ENCODE measurements at regions not wholly inside any gene's neighbourhood (a gene's known extent, or its start where the extent isn't known, plus 50 kb on each side); places are given as distances from the start of the nearest gene placed in this dataset.

GRCh38 chr20:56788671-56789610, 159.8 kb downstream of the TFAP2C start:
- ATAC-seq = no peak
- no peak for DNase-seq
- intact Hi-C loops (cut with DNase I, micrococcal nuclease) = no loop called here

GRCh38 chr20:56793916-56794315, 164.8 kb downstream of the TFAP2C start:
- intact Hi-C loops (cut with DNase I, micrococcal nuclease) = no loop called here
- ATAC-seq (no peak), DNase-seq (no peak)

GRCh38 chr20:56795492-56795891, 166.4 kb downstream of the TFAP2C start:
- ATAC-seq = no peak
- DNase-seq = no peak
- intact Hi-C loops (cut with DNase I, micrococcal nuclease) = no loop called here

- DNase-seq = no peak
- no peak for ATAC-seq
- intact Hi-C loops (cut with DNase I, micrococcal nuclease) = no loop called here
Measured at GRCh38 chr20:56796345-56796744, 167.2 kb downstream of the TFAP2C start.

DNA sequence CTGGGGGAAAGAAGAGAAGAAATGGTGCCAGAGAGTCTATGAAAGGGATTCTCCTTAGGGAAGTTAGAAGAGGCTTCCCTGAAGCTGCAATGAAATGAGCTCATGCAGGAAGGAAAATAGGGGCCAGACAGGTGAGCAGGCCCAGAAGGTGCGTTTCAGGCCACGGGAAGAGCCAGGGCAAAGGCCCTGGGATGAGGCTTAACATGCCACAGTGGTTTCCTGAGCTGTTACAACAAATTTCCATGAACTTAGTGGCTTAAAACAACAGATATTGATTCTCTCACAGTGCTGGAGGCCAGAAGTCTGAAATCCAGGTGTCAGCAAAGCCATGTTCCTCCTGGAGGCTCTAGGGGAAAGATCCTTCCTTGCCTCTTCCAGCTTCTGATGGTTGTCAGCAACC, 167.9 kb downstream of the TFAP2C start:
- no peak for ATAC-seq
- intact Hi-C loops (cut with DNase I, micrococcal nuclease) = no loop called here
- no peak for DNase-seq

- DNase-seq (no peak), ATAC-seq (no peak)
- intact Hi-C loops (cut with DNase I, micrococcal nuclease) = no loop called here
Measured at GRCh38 chr20:56798634-56799033, 169.5 kb downstream of the TFAP2C start.

GRCh38 chr20:56799187-56799586, 170.1 kb downstream of the TFAP2C start:
- ATAC-seq (no peak), DNase-seq (no peak)
- intact Hi-C loops (cut with DNase I, micrococcal nuclease) = no loop called here

DNA sequence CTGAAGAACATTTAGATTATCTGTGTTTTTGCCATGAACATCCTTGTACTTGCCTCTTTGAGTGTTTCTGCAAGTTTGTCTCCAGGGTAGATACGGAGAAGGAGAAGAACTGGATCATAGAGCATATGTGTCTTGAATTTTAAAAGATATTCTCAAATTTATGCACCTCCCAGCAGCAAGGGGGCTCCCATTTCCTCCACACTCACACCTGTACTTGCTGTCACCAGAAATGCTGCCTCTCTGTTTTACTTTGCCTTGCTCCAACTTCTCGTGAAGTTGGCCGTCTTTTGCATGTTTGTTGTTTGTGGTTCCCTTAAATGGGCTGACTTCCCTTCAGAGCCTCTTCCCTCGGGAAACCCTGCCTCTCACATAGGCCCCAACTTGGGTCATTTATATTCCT, 171.0 kb downstream of the TFAP2C start:
- ATAC-seq (no peak), DNase-seq (no peak)
- intact Hi-C loops (cut with DNase I, micrococcal nuclease) = no loop called here

DNA sequence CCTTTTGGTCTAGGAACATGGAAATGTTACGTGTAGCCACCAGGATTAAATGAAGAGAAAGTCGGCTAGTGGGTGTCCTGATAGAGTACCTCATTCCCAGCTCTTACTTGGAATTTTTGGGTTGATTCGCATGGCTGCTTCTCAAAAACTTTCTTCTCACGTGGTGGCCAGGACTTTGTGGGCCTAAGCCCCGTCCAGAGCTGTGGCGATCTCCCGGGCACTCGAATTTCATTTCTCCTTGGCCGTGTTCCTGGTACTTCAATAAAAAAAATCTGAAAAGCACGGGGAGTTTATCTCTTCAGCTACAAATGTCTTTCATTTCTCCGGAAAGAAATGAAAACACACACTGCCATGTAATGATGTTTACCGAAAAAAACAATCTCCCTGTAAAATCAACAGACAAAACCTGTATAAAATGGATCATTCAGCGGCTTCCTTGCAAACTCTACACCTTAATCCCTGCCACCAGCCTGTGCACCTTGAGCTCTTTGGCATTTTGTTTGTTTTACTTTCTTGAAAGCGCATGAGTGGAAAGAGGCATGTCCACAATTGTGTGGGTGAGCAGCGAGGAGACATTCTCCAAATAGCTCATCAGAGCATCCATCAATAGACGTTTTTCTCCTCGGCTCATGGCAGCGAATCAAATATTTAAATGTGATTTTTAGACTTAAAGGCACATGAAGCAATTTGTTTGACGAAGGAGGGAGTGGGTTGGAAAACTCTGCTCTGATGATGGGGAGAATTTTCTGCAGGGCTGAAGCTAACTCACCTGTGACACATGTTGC, 173.1 kb downstream of the TFAP2C start:
- no peak for DNase-seq
- ATAC-seq = no peak
- intact Hi-C loops (cut with DNase I, micrococcal nuclease) = no loop called here

DNA sequence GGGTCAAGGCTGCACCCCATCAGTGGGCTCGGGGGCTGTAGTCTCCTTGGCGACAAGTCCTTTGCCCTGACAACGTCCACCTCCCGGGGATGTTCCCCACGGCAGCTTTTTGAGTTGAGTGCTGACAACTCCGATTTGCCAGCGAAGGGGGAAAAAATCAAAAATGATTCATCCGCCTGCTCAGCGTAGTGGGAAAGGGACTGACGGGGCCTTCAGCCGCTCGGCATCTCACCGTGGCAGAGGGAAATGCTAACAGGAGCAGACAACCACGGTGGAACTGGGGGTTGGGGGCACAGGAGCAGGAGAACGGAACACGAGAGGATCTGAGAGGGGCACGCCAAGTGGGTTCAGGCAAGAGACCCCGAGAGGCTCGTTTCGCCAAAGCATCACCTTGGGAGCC, 173.7 kb downstream of the TFAP2C start:
- ATAC-seq (no peak), DNase-seq (no peak)
- intact Hi-C loops (cut with DNase I, micrococcal nuclease) = no loop called here

- intact Hi-C loops (cut with DNase I, micrococcal nuclease) = no loop called here
- DNase-seq (no peak), ATAC-seq (no peak)
Measured at GRCh38 chr20:56805313-56805712, 176.2 kb downstream of the TFAP2C start.

GRCh38 chr20:56805966-56806365, 176.9 kb downstream of the TFAP2C start:
- DNase-seq (no peak), ATAC-seq (no peak)
- intact Hi-C loops (cut with DNase I, micrococcal nuclease) = no loop called here

- no peak for ATAC-seq
- no peak for DNase-seq
- intact Hi-C loops (cut with DNase I, micrococcal nuclease) = no loop called here
Measured at GRCh38 chr20:56806952-56807517, 177.9 kb downstream of the TFAP2C start.

DNA sequence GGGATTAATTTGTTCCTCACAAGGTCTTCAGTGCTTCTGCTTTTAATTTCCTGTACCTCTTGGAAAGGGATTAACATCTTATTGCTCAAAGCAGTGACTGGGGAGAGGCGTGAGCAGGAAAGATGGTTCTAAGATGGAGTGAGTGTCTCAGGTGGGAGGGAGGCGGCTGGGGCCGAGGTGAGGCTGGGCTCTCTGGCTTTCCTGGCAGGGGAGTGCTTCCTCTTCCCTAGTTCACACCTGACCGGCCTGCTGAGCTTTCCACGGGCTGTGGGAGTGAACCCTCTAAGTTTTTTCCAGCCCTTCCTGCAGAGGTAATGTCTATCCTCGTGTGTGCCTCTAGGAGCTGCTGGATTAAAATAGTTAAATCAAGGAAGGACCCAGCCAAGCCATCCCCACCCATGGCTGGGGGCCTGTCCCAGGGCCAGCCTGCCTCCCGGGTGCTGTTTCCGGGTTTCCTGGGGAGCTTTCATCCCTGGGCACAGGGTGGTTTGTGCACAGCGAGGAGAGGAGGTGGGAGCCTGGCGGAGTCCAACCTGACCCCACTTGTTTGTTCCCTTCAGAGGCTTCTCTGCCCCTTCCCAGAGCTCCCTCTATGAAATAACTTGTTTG, 179.1 kb downstream of the TFAP2C start:
- ATAC-seq (peak; percentile 86), DNase-seq (peak in 1 of 2 donors; percentile 43)
- intact Hi-C loops (cut with DNase I, micrococcal nuclease) = no loop called here

- ATAC-seq = peak; percentile 85
- intact Hi-C loops (cut with DNase I, micrococcal nuclease) = no loop called here
Measured at GRCh38 chr20:56808732-56809131, 179.6 kb downstream of the TFAP2C start.

DNA sequence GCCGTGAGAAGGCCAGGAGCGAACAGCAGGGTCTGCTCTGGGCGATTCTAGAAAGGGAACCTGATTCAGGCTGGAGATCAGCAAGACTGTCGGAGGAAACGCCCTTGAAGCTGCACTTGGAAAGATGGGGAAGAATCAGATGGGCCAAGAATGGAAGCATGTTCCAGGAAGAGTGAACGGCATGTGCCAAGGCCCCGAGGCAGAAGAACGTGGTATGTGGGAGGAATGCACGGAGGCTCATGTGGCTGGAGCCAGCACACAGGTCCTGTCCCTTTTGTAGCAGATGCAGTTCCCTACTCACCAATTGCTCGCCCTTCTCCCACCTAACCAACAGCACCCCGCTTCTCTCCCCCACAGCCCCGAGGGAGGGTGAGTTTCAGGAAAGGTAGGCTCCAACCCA, 180.6 kb downstream of the TFAP2C start:
- intact Hi-C loops (cut with DNase I, micrococcal nuclease) = no loop called here
- DNase-seq = no peak
- no peak for ATAC-seq

More at GRCh38 chr20:56808732-56809131, 179.6 kb downstream of the TFAP2C start:
- DNase-seq = peak; percentile 41 to 48

DNA sequence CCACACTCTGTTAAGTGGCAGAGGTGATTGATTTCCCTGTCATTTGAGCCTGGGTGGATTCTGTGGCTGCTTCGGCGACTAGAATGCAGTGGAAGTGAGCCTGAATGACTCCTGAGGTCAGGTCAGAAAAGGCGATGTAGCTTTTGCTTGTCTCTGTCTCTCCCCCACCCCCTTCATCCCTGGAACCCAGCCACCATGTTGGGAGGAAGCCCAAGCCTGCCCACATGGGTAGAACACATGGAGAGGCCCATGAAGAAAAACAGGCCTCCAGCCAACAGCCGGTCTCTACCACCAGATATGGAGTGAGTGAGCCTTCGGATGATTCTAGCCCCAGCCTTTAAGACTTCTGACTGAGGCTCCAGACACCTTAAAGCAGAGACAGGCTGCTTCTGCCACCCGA, 181.0 kb downstream of the TFAP2C start:
- ATAC-seq = no peak
- intact Hi-C loops (cut with DNase I, micrococcal nuclease) = no loop called here
- peak in 1 of 2 donors; percentile 31 for DNase-seq

GRCh38 chr20:56815796-56816195, 186.7 kb downstream of the TFAP2C start:
- DNase-seq = no peak
- no peak for ATAC-seq
- intact Hi-C loops (cut with DNase I, micrococcal nuclease) = no loop called here

DNA sequence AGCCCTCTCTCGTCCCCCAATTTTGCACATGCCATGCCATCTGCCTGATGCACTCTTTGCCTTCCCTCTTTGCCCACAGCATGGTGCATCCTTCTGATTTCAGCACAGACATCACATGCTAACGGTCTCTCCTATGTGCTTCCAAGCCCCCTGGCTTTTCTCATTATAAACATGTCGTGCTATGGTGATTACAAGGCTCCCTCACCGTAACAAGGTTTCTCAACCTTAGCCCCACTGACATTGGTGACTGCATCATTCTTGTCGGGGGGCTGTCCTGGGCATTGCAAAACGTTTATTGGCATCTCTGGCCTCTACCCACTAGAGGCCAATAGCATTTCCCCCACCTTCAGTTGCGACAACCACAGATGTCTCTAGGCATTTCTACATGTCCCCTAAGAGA, 187.2 kb downstream of the TFAP2C start:
- no peak for ATAC-seq
- no peak for DNase-seq
- intact Hi-C loops (cut with DNase I, micrococcal nuclease) = no loop called here

All from left colon (tissue), 2 donors.